ENCODE measurements at regions not wholly inside any gene's neighbourhood (a gene's known extent, or its start where the extent isn't known, plus 50 kb on each side); places are given as distances from the start of the nearest gene placed in this dataset.

DNA sequence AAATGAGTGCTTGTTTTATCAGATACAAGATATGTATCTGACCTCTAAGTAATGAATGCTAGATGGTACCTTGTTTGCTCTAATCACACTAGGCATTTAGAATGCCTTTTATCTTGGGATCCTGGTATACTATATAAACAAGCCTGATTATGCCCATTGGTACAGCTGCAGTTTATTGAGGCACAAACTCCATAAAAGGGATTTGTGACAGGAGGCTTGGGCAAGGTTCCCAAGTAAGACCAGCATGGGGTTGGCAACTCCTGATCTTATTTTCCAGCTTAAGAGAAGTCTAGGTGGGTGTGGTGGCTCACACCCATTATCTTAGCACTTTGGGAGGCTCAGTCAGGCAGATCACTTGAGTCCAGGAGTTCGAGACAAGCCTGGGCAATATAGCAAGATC, 93.9 kb upstream of the DMRT1 start:
- 86 to 100% (median 95%) methylated on average over 1 of the region's 1 CpG for WGBS, 5 donors
- Histone ChIP-seq H3K27me3 (replicated peaks in 1 of 7) (no peaks in the 10 kb centered on the region), H3K27ac (no peak overlapping the region), H3K36me3 (peaks cover 0 to 44% (median 1%) of the 10 kb centered on the region in 6 donors), H3K4me3 (no peak overlapping the region), H3K9me3 (no peaks in the 10 kb centered on the region), H3K4me1 (peaks cover 3 to 39% (median 28%) of the 10 kb centered on the region in 6 donors)
- no peak for TF ChIP-seq POLR2AphosphoS5 (IDR thresholded peaks at IDR 0.05)
- TF ChIP-seq, protein P1, sequence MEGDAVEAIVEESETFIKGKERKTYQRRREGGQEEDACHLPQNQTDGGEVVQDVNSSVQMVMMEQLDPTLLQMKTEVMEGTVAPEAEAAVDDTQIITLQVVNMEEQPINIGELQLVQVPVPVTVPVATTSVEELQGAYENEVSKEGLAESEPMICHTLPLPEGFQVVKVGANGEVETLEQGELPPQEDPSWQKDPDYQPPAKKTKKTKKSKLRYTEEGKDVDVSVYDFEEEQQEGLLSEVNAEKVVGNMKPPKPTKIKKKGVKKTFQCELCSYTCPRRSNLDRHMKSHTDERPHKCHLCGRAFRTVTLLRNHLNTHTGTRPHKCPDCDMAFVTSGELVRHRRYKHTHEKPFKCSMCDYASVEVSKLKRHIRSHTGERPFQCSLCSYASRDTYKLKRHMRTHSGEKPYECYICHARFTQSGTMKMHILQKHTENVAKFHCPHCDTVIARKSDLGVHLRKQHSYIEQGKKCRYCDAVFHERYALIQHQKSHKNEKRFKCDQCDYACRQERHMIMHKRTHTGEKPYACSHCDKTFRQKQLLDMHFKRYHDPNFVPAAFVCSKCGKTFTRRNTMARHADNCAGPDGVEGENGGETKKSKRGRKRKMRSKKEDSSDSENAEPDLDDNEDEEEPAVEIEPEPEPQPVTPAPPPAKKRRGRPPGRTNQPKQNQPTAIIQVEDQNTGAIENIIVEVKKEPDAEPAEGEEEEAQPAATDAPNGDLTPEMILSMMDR (IDR thresholded peaks at IDR 0.05 in 8 of 11, conservative IDR thresholded peaks at IDR 0.05 in 3 of 11) = no peak
- no peak for TF ChIP-seq POLR2A (IDR thresholded peaks at IDR 0.05)
- DNase-seq = no peak
- intact Hi-C loops (cut with DNase I; ENCODE audit: low total_unique reads) = no loop called here

- WGBS, 5 donors = 75 to 92% (median 84%) methylated on average over 10 of the region's 10 CpGs
- Histone ChIP-seq H3K4me3 (no peak overlapping the region), H3K27me3 (replicated peaks in 1 of 7) (no peaks in the 10 kb centered on the region), H3K9me3 (no peaks in the 10 kb centered on the region), H3K27ac (peak overlapping the region in 2 of 8 donors; percentile 30 to 42), H3K4me1 (peaks cover 3 to 39% (median 28%) of the 10 kb centered on the region in 6 donors), H3K36me3 (peaks cover 0 to 30% (median 0%) of the 10 kb centered on the region in 6 donors)
- intact Hi-C loops (cut with DNase I; ENCODE audit: low total_unique reads) = no loop called here
- no peak for DNase-seq
- TF ChIP-seq POLR2A (IDR thresholded peaks at IDR 0.05) = no peak
- TF ChIP-seq, protein P1 (IDR thresholded peaks at IDR 0.05 in 8 of 11, conservative IDR thresholded peaks at IDR 0.05 in 3 of 11) = no peak
- no peak for TF ChIP-seq POLR2AphosphoS5 (IDR thresholded peaks at IDR 0.05)
Measured at GRCh38 chr9:748861-749497, 92.5 kb upstream of the DMRT1 start.

- Histone ChIP-seq H3K4me3 (no peak overlapping the region), H3K4me1 (peaks cover 3 to 39% (median 28%) of the 10 kb centered on the region in 6 donors), H3K36me3 (peaks cover 0 to 22% (median 0%) of the 10 kb centered on the region in 6 donors), H3K27me3 (replicated peaks in 1 of 7) (no peaks in the 10 kb centered on the region), H3K9me3 (no peaks in the 10 kb centered on the region), H3K27ac (peak overlapping the region in 1 of 8 donors; percentile 30)
- 21 to 49% (median 25%) methylated on average over 5 of the region's 5 CpGs for WGBS, 5 donors
- intact Hi-C loops (cut with DNase I; ENCODE audit: low total_unique reads) = no loop called here
- no peak for DNase-seq
- TF ChIP-seq, protein P1 (IDR thresholded peaks at IDR 0.05 in 8 of 11, conservative IDR thresholded peaks at IDR 0.05 in 3 of 11) = no peak
- TF ChIP-seq POLR2A (IDR thresholded peaks at IDR 0.05) (no peak), POLR2AphosphoS5 (IDR thresholded peaks at IDR 0.05) (no peak)
Measured at GRCh38 chr9:749716-750115, 91.8 kb upstream of the DMRT1 start.

DNA sequence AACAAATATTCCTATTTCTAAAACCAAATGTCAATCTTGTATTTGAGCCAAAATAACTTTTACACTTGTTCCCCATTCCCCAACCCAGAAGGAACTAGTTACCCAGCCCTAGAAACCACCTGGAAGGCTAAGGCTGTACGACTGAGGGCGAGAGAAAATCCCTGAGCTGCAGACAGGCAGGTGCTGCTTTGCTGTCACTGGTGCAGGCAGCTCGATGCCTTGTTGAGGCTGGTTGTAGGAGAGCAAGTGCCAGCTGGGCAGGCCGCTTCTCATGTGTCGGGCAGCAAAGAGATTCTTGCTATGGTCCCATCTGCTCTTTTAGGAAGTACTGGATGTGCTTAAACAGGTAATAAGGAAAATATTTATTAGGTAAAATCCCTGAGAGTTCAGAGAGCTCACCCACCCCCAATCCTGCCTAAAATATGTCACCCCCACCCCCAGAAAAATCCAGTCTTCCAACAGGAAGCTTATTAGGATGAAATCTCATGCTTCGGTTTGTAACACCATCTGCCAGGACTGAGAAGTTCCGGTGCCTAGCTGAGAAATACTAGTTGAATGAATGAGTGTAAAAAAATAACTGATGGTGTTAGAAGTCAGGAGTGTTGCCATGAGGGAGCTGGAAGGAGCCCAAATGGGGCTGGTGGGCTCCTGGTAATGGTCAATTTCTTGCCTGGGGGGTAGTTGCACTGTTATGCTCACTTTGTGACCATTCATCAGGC, 91.1 kb upstream of the DMRT1 start:
- no peaks in the 10 kb centered on the region for H3K9me3 ChIP-seq
- no peak overlapping the region for H3K4me3 ChIP-seq
- DNase-seq = no peak
- no peaks in the 10 kb centered on the region for H3K27me3 ChIP-seq (replicated peaks in 1 of 7)
- H3K4me1 ChIP-seq = peaks cover 3 to 42% (median 30%) of the 10 kb centered on the region in 6 donors
- TF ChIP-seq, protein P1 (IDR thresholded peaks at IDR 0.05 in 8 of 11, conservative IDR thresholded peaks at IDR 0.05 in 3 of 11) = no peak
- TF ChIP-seq POLR2AphosphoS5 (IDR thresholded peaks at IDR 0.05) (no peak), POLR2A (IDR thresholded peaks at IDR 0.05) (no peak)
- intact Hi-C loops (cut with DNase I; ENCODE audit: low total_unique reads) = no loop called here
- H3K27ac ChIP-seq = peak overlapping the region in 2 of 8 donors; percentile 32 to 38
- peaks cover 0 to 15% (median 0%) of the 10 kb centered on the region in 6 donors for H3K36me3 ChIP-seq
- WGBS, 5 donors = 40 to 54% (median 44%) methylated on average over 7 of the region's 7 CpGs
